Bronchial epithelial cell (primary cell): ENCODE measurements at regions not wholly inside any gene's neighbourhood (a gene's known extent, or its start where the extent isn't known, plus 50 kb on each side); places are given as distances from the start of the nearest gene placed in this dataset.

Experiments used
- DNase-seq: peaks from one replicate; pipeline ENCODE4 v3.0.0-alpha.2; 2010; ENCODE audit warnings: low read depth
- FAIRE-seq: peaks from 2 replicates; lab custom pipeline; 2011; peaks lifted over from hg19 to GRCh38; lab: Jason Lieb, UNC
- H3K27me3 ChIP-seq: 2 replicates; pipeline ENCODE4 v1.5.1; 2011; ENCODE audit warnings: low read length; ENCODE audit not compliant: control insufficient read depth, insufficient read depth
- H3K36me3 ChIP-seq: 2 replicates; pipeline ENCODE4 v1.5.1; 2011; ENCODE audit warnings: low read length; ENCODE audit not compliant: control insufficient read depth, insufficient read depth
- H3K4me3 ChIP-seq: 2 replicates; pipeline ENCODE4 v1.5.1; 2011; ENCODE audit warnings: mild to moderate bottlenecking, low read depth, low read length, control low read depth
- TF ChIP-seq, protein P1 (sequence below): IDR thresholded peaks from 2 replicates; pipeline ENCODE4 v1.5.1; 2011; ENCODE audit warnings: mild to moderate bottlenecking, moderate library complexity, low read length, control low read depth, inconsistent platforms; ENCODE audit not compliant: insufficient read depth, severe bottlenecking

- H3K36me3 ChIP-seq, result no peaks in the 10 kb centered on the region
- peaks cover 1% of the 10 kb centered on the region for H3K27me3 ChIP-seq
- DNase-seq (no peak), FAIRE-seq (no peak)
- H3K4me3 ChIP-seq, result no peak overlapping the region
- TF ChIP-seq, protein P1, sequence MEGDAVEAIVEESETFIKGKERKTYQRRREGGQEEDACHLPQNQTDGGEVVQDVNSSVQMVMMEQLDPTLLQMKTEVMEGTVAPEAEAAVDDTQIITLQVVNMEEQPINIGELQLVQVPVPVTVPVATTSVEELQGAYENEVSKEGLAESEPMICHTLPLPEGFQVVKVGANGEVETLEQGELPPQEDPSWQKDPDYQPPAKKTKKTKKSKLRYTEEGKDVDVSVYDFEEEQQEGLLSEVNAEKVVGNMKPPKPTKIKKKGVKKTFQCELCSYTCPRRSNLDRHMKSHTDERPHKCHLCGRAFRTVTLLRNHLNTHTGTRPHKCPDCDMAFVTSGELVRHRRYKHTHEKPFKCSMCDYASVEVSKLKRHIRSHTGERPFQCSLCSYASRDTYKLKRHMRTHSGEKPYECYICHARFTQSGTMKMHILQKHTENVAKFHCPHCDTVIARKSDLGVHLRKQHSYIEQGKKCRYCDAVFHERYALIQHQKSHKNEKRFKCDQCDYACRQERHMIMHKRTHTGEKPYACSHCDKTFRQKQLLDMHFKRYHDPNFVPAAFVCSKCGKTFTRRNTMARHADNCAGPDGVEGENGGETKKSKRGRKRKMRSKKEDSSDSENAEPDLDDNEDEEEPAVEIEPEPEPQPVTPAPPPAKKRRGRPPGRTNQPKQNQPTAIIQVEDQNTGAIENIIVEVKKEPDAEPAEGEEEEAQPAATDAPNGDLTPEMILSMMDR, result no peak
These were observed 230.4 kb upstream of the COPS8 start for GRCh38 chr2:236855176-236855865.

DNA sequence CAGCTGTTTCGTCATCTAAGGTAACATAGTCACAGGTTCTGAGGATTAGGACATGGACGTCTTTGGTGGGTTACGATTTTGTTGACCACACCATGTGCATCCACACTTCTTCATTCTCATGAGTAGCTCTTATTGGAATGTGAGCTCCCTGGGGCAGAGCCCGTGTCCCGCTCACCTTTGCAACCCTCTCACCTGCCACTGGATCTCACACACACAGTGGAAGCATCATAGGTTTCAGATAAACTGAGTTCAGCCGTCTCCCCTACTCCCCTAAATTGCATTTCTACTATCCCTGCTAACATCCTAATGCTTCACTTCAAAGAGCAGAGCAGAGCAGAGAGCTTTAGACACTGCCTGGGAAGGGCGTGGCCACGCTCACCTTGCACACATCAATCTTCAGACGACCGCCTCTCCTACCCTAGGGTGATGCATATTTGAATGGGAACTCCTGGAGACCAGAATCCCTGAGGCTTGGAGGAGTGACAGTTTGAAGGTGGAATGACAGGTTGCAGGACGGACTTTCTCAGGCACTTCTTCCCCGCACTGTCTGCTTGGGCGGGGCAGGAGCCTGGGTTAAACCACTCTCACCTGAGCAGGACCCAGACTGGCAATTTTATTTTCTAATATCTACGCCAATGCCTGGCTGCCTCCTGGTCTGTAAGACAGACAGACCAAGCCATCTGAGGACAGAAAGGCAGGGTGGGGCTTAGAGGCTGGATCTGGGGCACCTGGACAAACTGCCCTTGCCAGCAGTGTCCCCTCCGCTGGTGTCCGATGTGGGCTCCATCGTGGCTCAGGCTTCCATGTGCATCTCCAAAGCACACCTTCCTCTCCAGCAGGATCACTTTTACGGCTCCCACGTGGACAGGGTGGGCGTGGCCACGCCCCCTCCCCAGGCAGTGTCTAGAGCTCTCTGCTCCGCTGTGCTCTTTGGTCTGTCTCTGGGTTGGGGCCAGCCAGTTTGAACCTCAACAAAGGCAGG, 229.5 kb upstream of the COPS8 start:
- H3K27me3 ChIP-seq, result peaks cover 1% of the 10 kb centered on the region
- no peak overlapping the region for H3K4me3 ChIP-seq
- no peaks in the 10 kb centered on the region for H3K36me3 ChIP-seq
- FAIRE-seq (no peak), DNase-seq (no peak)
- TF ChIP-seq, protein P1, result no peak

GRCh38 chr2:236856848-236857235, 228.8 kb upstream of the COPS8 start:
- Histone ChIP-seq H3K36me3 (no peaks in the 10 kb centered on the region), H3K4me3 (no peak overlapping the region), H3K27me3 (peaks cover 1% of the 10 kb centered on the region)
- no peak for DNase-seq
- TF ChIP-seq, protein P1, result no peak
- FAIRE-seq, result no peak

DNA sequence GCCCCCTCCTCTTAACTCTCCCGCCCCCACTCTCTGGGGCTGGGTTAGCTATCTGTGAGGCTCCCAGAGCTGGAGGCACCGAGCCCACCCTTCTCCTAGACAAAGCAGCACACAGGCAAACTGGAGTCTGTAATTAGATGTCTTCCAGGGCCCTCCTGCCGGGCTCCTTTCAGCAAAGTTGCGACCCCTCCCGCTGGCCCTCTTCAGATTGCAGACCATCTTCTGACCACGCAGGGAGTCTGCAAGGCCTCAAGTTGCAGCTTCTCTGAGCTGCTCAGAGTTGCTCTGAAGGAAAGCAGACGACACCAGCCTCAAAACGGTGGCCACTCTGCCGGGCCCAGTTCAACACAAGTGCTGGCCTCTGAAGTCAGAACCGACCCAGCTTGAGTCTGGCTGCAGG, 228.4 kb upstream of the COPS8 start:
- DNase-seq, result no peak
- peaks cover 1% of the 10 kb centered on the region for H3K27me3 ChIP-seq
- H3K36me3 ChIP-seq, result no peaks in the 10 kb centered on the region
- TF ChIP-seq, protein P1, result no peak
- no peak for FAIRE-seq
- no peak overlapping the region for H3K4me3 ChIP-seq

DNA sequence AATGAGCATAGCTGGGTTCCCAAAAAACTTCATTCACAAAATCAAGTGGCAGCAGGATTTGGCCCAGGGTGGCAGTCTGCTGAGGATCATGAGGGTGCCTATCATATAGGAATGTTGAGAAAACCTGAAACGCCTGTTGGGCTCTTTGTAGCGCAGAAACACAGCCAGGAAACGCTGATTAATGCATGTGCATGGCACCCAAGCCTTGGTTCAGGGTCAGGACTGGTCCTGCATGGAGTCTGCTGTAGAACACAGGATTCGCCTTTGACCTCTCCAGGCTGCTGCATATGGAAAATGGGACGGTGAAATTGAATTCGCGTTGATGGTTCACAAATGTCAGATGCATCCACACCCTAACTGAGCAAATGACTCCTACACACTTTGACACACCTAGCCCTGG, 227.9 kb upstream of the COPS8 start:
- Histone ChIP-seq H3K27me3 (peaks cover 1% of the 10 kb centered on the region), H3K4me3 (no peak overlapping the region), H3K36me3 (no peaks in the 10 kb centered on the region)
- FAIRE-seq, result no peak
- TF ChIP-seq, protein P1, result no peak
- DNase-seq, result no peak
